HK-2 (cell line): ENCODE measurements at regions not wholly inside any gene's neighbourhood (a gene's known extent, or its start where the extent isn't known, plus 50 kb on each side); places are given as distances from the start of the nearest gene placed in this dataset.

Source experiments
- DNase-seq: peaks from one replicate; pipeline ENCODE4 v3.0.0-alpha.2; 2018; ENCODE audit not compliant: unreplicated experiment

- no peak for DNase-seq
Measured at GRCh38 chr1:56222914-56223540, 356.3 kb downstream of the PLPP3 start.

GRCh38 chr1:56220021-56220420 is 359.3 kb downstream of the PLPP3 start:
- DNase-seq: no peak

- DNase-seq: no peak
Measured at GRCh38 chr1:56218023-56218422, 361.3 kb downstream of the PLPP3 start.

- no peak for DNase-seq
Measured at GRCh38 chr1:56216218-56216617, 363.1 kb downstream of the PLPP3 start.

- no peak for DNase-seq
Measured at GRCh38 chr1:56215771-56216170, 363.6 kb downstream of the PLPP3 start.

GRCh38 chr1:56215086-56215485 is 364.3 kb downstream of the PLPP3 start:
- DNase-seq: no peak

GRCh38 chr1:56213068-56213467 is 366.3 kb downstream of the PLPP3 start:
- DNase-seq: no peak

GRCh38 chr1:56212143-56212542 is 367.2 kb downstream of the PLPP3 start:
- no peak for DNase-seq

GRCh38 chr1:56206391-56206790 is 373.0 kb downstream of the PLPP3 start:
- no peak for DNase-seq

- DNase-seq: no peak
Measured at GRCh38 chr1:56204206-56204605, 375.2 kb downstream of the PLPP3 start.

- DNase-seq: no peak
Measured at GRCh38 chr1:56202796-56203492, 376.4 kb downstream of the PLPP3 start.

- no peak for DNase-seq
Measured at GRCh38 chr1:56202186-56202585, 377.2 kb downstream of the PLPP3 start.

GRCh38 chr1:56200896-56201295 is 378.5 kb downstream of the PLPP3 start:
- DNase-seq: no peak

- DNase-seq: no peak
Measured at GRCh38 chr1:56200442-56200841, 378.9 kb downstream of the PLPP3 start.

GRCh38 chr1:56199956-56200355 is 379.4 kb downstream of the PLPP3 start:
- no peak for DNase-seq

- no peak for DNase-seq
Measured at GRCh38 chr1:56199061-56199460, 380.3 kb downstream of the PLPP3 start.

GRCh38 chr1:56197946-56198345 is 381.4 kb downstream of the PLPP3 start:
- no peak for DNase-seq

- no peak for DNase-seq
Measured at GRCh38 chr1:56196839-56197238, 382.5 kb downstream of the PLPP3 start.

GRCh38 chr1:56194701-56195300 is 384.6 kb downstream of the PLPP3 start:
- DNase-seq: no peak

- DNase-seq: no peak
Measured at GRCh38 chr1:56193656-56194055, 385.7 kb downstream of the PLPP3 start.

- no peak for DNase-seq
Measured at GRCh38 chr1:56191369-56191768, 388.0 kb downstream of the PLPP3 start.

GRCh38 chr1:56190806-56191365 is 388.5 kb downstream of the PLPP3 start:
- no peak for DNase-seq
